Lower leg skin (tissue), 3 donors: ENCODE measurements at regions not wholly inside any gene's neighbourhood (a gene's known extent, or its start where the extent isn't known, plus 50 kb on each side); places are given as distances from the start of the nearest gene placed in this dataset.

Experiments
- POLR2A ChIP-seq, 2 donors: fragments of 450-650 bp; IDR thresholded peaks; one replicate each; pipeline ENCODE4 v1.6.1; 2016 to 2017; ENCODE audit warnings: antibody characterized with exemption in 2 of 2, mild to moderate bottlenecking in 1 of 2, moderate library complexity in 1 of 2
- TF ChIP-seq, protein P1 (sequence below), 3 donors: fragments of 450-650 bp; IDR thresholded peaks; one replicate each; pipeline ENCODE4 v1.5.1; 2016; ENCODE audit warnings: antibody characterized with exemption in 3 of 3, mild to moderate bottlenecking in 3 of 3, moderate library complexity in 2 of 3

DNA sequence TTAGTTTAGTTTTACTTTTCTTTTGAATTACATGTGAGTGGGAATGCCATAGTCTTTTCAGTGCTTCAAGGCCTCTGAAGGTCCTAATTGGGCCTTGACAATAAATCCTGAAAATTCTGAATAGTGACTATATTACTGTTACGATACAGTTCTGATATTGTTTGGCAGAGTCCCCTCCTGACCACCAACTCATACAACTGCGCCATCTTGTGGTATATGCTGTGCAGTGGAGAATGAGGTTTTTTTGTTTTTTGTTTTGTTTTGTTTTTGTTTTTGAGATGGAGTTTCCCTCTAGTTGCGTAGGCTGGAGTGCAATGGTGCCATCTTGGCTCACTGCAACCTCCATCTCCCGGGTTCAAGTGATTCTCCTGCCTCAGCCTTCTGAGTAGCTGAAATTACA lies 56.6 kb upstream of the CHRDL1 start:
- TF ChIP-seq, protein P1, sequence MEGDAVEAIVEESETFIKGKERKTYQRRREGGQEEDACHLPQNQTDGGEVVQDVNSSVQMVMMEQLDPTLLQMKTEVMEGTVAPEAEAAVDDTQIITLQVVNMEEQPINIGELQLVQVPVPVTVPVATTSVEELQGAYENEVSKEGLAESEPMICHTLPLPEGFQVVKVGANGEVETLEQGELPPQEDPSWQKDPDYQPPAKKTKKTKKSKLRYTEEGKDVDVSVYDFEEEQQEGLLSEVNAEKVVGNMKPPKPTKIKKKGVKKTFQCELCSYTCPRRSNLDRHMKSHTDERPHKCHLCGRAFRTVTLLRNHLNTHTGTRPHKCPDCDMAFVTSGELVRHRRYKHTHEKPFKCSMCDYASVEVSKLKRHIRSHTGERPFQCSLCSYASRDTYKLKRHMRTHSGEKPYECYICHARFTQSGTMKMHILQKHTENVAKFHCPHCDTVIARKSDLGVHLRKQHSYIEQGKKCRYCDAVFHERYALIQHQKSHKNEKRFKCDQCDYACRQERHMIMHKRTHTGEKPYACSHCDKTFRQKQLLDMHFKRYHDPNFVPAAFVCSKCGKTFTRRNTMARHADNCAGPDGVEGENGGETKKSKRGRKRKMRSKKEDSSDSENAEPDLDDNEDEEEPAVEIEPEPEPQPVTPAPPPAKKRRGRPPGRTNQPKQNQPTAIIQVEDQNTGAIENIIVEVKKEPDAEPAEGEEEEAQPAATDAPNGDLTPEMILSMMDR (IDR thresholded peaks at IDR 0.05) = no peak
- no peak for TF ChIP-seq POLR2A (IDR thresholded peaks at IDR 0.05)
